GM23248 (cell line): ENCODE measurements at regions not wholly inside any gene's neighbourhood (a gene's known extent, or its start where the extent isn't known, plus 50 kb on each side); places are given as distances from the start of the nearest gene placed in this dataset.
"Not testable (repeated sequence)": the region's sequence is repeated elsewhere in the genome, so short reads cannot be mapped to it uniquely, and the experiment has no call there.

Experiments
- DNase-seq: peaks from one replicate; pipeline ENCODE4 v3.0.0-alpha.2; 2015
- H2AFZ ChIP-seq: fragments of 200-600 bp; sonication (generic); 2 replicates; pipeline ENCODE4 v1.6.1; 2016; ENCODE audit warnings: antibody characterized with exemption
- H3F3A ChIP-seq: fragments of 200-600 bp; sonication (generic); 2 replicates; pipeline ENCODE4 v1.6.1; 2016; ENCODE audit warnings: mild to moderate bottlenecking, antibody characterized with exemption, mixed run types; ENCODE audit not compliant: insufficient read depth
- H3K27ac ChIP-seq: fragments of 200-600 bp; sonication (generic); 2 replicates; pipeline ENCODE4 v1.5.1; 2016; ENCODE audit warnings: mild to moderate bottlenecking
- H3K27me3 ChIP-seq: fragments of 200-600 bp; sonication (generic); replicated peaks from 2 replicates; pipeline ENCODE4 v1.6.1; 2016; ENCODE audit warnings: mild to moderate bottlenecking; ENCODE audit not compliant: insufficient read depth
- H3K36me3 ChIP-seq: fragments of 200-600 bp; sonication (generic); 2 replicates; pipeline ENCODE4 v1.6.1; 2016; ENCODE audit warnings: low read depth, mild to moderate bottlenecking
- H3K4me1 ChIP-seq: fragments of 200-600 bp; sonication (generic); 2 replicates; pipeline ENCODE4 v1.6.1; 2016; ENCODE audit warnings: mild to moderate bottlenecking; ENCODE audit not compliant: insufficient read depth
- H3K4me2 ChIP-seq: fragments of 200-600 bp; sonication (generic); one replicate; pipeline ENCODE4 v1.6.1; 2016; ENCODE audit warnings: mild to moderate bottlenecking; ENCODE audit not compliant: unreplicated experiment
- H3K4me3 ChIP-seq: fragments of 200-600 bp; sonication (generic); 2 replicates; pipeline ENCODE4 v1.5.1; 2016; ENCODE audit warnings: mild to moderate bottlenecking
- H3K79me2 ChIP-seq: fragments of 200-600 bp; sonication (generic); 2 replicates; pipeline ENCODE4 v1.6.1; 2016; ENCODE audit warnings: mild to moderate bottlenecking; ENCODE audit not compliant: insufficient read depth
- H3K9ac ChIP-seq: fragments of 200-600 bp; sonication (generic); 2 replicates; pipeline ENCODE4 v1.6.1; 2016; ENCODE audit warnings: mild to moderate bottlenecking
- H3K9me2 ChIP-seq: fragments of 200-600 bp; sonication (generic); 2 replicates; pipeline ENCODE4 v1.6.1; 2016; ENCODE audit warnings: mixed run types, mild to moderate bottlenecking, moderate library complexity; ENCODE audit not compliant: insufficient read depth
- H3K9me3 ChIP-seq: fragments of 200-600 bp; sonication (generic); one replicate; pipeline ENCODE4 v1.6.1; 2017; ENCODE audit warnings: low read depth
- H4K20me1 ChIP-seq: fragments of 200-600 bp; sonication (generic); 2 replicates; pipeline ENCODE4 v1.6.0; 2016; ENCODE audit not compliant: insufficient read depth
- EZH2 ChIP-seq: fragments of 200-600 bp; sonication (generic); IDR thresholded peaks from 2 replicates; pipeline ENCODE4 v1.6.1; 2018; ENCODE audit warnings: antibody characterized with exemption, mild to moderate bottlenecking; ENCODE audit not compliant: insufficient read depth, poor library complexity, severe bottlenecking
- EZH2phosphoT487 ChIP-seq: fragments of 200-600 bp; sonication (generic); IDR thresholded peaks from 2 replicates; pipeline ENCODE4 v1.6.1; 2018; ENCODE audit warnings: antibody characterized with exemption, moderate library complexity, mild to moderate bottlenecking, low read depth; ENCODE audit not compliant: insufficient read depth
- WGBS, 2 experiments: methylation state at CpG; one replicate each; pipeline ENCODE4 v1.1.6; 2015 to 2017; ENCODE audit warnings: low lambda C conversion rate in 2 of 2, low coverage in 1 of 2; ENCODE audit errors: missing lambda C conversion rate in 2 of 2; 5-methylcytosine and 5-hydroxymethylcytosine counted together
- in situ Hi-C: fragments of 300-500 bp; cut with MboI; formaldehyde crosslinking; loops from 2 replicates; pipeline ENCODE4 v1.15.0; 2020

DNA sequence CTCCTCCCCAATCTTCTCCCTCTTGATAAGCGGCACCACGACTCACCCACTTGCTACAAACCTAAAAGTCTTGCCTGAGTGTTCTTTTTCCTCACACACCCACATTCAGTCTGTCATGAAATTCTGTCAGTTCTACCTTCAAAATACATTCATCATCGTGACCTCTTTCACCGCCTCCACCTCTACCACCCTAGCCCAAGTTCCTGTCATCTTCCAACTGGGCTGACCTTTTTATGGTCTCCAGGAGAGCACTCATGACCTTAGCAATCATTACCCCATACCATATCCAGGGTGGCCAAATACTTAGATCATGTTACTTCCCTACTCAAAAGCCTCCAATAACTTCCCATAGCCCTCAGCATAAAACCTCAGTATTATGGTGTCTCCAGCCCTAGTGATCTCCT lies 110.4 kb upstream of the TSC22D1 start:
- no peak overlapping the region for H3K27ac ChIP-seq
- no peak for DNase-seq
- no peak for TF ChIP-seq EZH2phosphoT487
- TF ChIP-seq EZH2, result no peak
- in situ Hi-C loops, result no loop called here
- H3K79me2 ChIP-seq, result no peaks in the 10 kb centered on the region
- H3K9ac ChIP-seq, result no peak overlapping the region
- WGBS, 2 experiments, result 95 to 99% methylated on average over 4 of the region's 4 CpGs
- H3K27me3 ChIP-seq, result no peaks in the 10 kb centered on the region
- H3K4me1 ChIP-seq, result 0 out of 2 replicates have a peak, but pooled peaks cover 5% of the 10 kb centered on the region
- no peaks in the 10 kb centered on the region for H4K20me1 ChIP-seq
- H3K9me3 ChIP-seq, result no peaks in the 10 kb centered on the region
- no peak overlapping the region for H3K4me2 ChIP-seq
- no peaks in the 10 kb centered on the region for H3F3A ChIP-seq
- H2AFZ ChIP-seq, result no peak overlapping the region
- H3K36me3 ChIP-seq, result no peaks in the 10 kb centered on the region
- H3K4me3 ChIP-seq, result no peak overlapping the region
- no peaks in the 10 kb centered on the region for H3K9me2 ChIP-seq

GRCh38 chr13:44685641-44686040 lies 109.5 kb upstream of the TSC22D1 start:
- WGBS, 2 experiments, result 52% methylated on average over 3 of the region's 3 CpGs

GRCh38 chr13:44682416-44682815 lies 106.3 kb upstream of the TSC22D1 start:
- H2AFZ ChIP-seq, H3K9ac ChIP-seq, H3K4me3 ChIP-seq, in situ Hi-C loops, H3K9me3 ChIP-seq, H3K4me1 ChIP-seq, H3K79me2 ChIP-seq, H3K36me3 ChIP-seq, H3K4me2 ChIP-seq, H3K27me3 ChIP-seq, H3K27ac ChIP-seq, H4K20me1 ChIP-seq, DNase-seq, H3K9me2 ChIP-seq, H3F3A ChIP-seq: not testable (repeated sequence)
- 90% methylated on average over 32 of the region's 35 CpGs; no CpG with 5 or more reads in 1 of the 2 experiments for WGBS, 2 experiments

More at GRCh38 chr13:44685641-44686040, 109.5 kb upstream of the TSC22D1 start:
- no peaks in the 10 kb centered on the region for H3K36me3 ChIP-seq
- H3K9me2 ChIP-seq, result no peaks in the 10 kb centered on the region
- no peaks in the 10 kb centered on the region for H4K20me1 ChIP-seq
- in situ Hi-C loops, result no loop called here
- no peaks in the 10 kb centered on the region for H3F3A ChIP-seq
- no peak overlapping the region for H2AFZ ChIP-seq
- H3K4me3 ChIP-seq, result no peak overlapping the region
- no peaks in the 10 kb centered on the region for H3K79me2 ChIP-seq
- H3K27me3 ChIP-seq, result no peaks in the 10 kb centered on the region
- H3K27ac ChIP-seq, result no peak overlapping the region
- no peaks in the 10 kb centered on the region for H3K9me3 ChIP-seq
- H3K4me1 ChIP-seq, result 0 out of 2 replicates have a peak, but pooled peaks cover 5% of the 10 kb centered on the region
- no peak overlapping the region for H3K4me2 ChIP-seq
- no peak for TF ChIP-seq EZH2
- TF ChIP-seq EZH2phosphoT487, result no peak
- no peak overlapping the region for H3K9ac ChIP-seq
- DNase-seq, result no peak

- 0 out of 2 replicates have a peak, but pooled peaks cover 5% of the 10 kb centered on the region for H3K4me1 ChIP-seq
- H3K27ac ChIP-seq, result no peak overlapping the region
- H3F3A ChIP-seq, result no peaks in the 10 kb centered on the region
- in situ Hi-C loops, result no loop called here
- no peak overlapping the region for H3K9ac ChIP-seq
- no peak for DNase-seq
- no peak overlapping the region for H3K4me2 ChIP-seq
- no peaks in the 10 kb centered on the region for H3K79me2 ChIP-seq
- H2AFZ ChIP-seq, result no peak overlapping the region
- H3K36me3 ChIP-seq, result no peaks in the 10 kb centered on the region
- H3K4me3 ChIP-seq, result no peak overlapping the region
- H4K20me1 ChIP-seq, result no peaks in the 10 kb centered on the region
- no peaks in the 10 kb centered on the region for H3K9me2 ChIP-seq
- no peaks in the 10 kb centered on the region for H3K27me3 ChIP-seq
- no peaks in the 10 kb centered on the region for H3K9me3 ChIP-seq
- TF ChIP-seq EZH2phosphoT487, result no peak
- TF ChIP-seq EZH2, result no peak
Measured at GRCh38 chr13:44680746-44681355, 104.7 kb upstream of the TSC22D1 start.

DNA sequence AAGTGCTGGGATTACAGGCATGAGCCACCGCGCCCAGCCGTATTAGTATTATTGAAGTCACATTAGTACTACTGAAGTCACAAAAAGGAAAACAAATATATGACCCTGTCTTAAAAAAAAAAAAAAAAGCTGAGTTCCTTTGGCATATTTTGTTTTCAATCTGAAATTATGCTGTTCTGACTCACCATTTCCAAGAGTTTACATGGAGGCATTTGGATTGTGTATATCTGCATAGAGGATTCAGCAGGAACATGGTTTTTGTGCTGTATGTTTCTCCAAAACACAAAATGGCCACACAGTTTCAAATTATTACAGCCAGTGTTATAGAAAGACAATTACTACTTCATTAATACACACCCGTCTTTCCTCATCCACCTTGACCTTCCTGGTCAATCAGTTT lies 103.5 kb upstream of the TSC22D1 start:
- in situ Hi-C loops, result no loop called here
- Histone ChIP-seq H3K9ac (no peak overlapping the region), H3K36me3 (no peaks in the 10 kb centered on the region), H3K4me1 (no peaks in the 10 kb centered on the region), H4K20me1 (no peaks in the 10 kb centered on the region), H3K9me3 (no peaks in the 10 kb centered on the region), H3K9me2 (no peaks in the 10 kb centered on the region), H3K79me2 (no peaks in the 10 kb centered on the region), H3F3A (no peaks in the 10 kb centered on the region), H3K27me3 (no peaks in the 10 kb centered on the region), H3K4me3 (no peak overlapping the region), H2AFZ (no peak overlapping the region), H3K27ac (no peak overlapping the region), H3K4me2 (no peak overlapping the region)
- TF ChIP-seq EZH2 (no peak), EZH2phosphoT487 (no peak)
- DNase-seq, result peak; percentile 35
- 74% methylated on average over 4 of the region's 4 CpGs for WGBS, 2 experiments
